Panc1 (cell line): ENCODE measurements at regions not wholly inside any gene's neighbourhood (a gene's known extent, or its start where the extent isn't known, plus 50 kb on each side); places are given as distances from the start of the nearest gene placed in this dataset.
"Not testable (repeated sequence)": the region's sequence is repeated elsewhere in the genome, so short reads cannot be mapped to it uniquely, and the experiment has no call there.

Source experiments
- CTCF ChIP-seq: fragments of 450-650 bp; IDR thresholded peaks from 2 replicates; pipeline ENCODE4 v1.5.1; 2017; ENCODE audit warnings: mild to moderate bottlenecking
- POLR2AphosphoS5 ChIP-seq: IDR thresholded peaks from 2 replicates; pipeline ENCODE4 v1.6.1; 2012; ENCODE audit warnings: mild to moderate bottlenecking, low read depth, low read length, moderate library complexity

GRCh38 chr14:19105551-19105950 lies 138.3 kb downstream of the POTEM start:
- TF ChIP-seq CTCF, POLR2AphosphoS5: not testable (repeated sequence)
